ENCODE measurements at regions not wholly inside any gene's neighbourhood (a gene's known extent, or its start where the extent isn't known, plus 50 kb on each side); places are given as distances from the start of the nearest gene placed in this dataset.

DNA sequence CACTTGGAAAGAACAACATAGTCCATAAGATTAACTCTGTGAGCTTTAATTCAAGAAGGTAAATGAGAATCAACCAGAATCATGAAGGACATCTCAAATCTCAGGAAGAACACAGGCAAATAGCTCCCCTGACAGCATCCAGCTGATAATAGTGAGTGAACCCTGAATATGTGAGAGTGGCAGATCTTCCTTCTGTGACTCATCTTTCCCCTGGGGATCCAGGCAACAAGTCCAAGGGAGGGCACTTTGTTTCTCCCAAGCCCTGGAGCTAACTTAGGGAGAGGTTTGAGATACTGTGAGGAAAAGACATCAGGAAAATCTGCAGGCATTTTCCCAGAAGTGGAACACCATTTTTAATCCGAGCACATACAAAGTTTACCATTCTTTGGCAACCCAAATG, 763.9 kb upstream of the MGAT4C start:
- no peak for TF ChIP-seq EZH2 (IDR thresholded peaks at IDR 0.05; ENCODE audit: borderline replicate concordance, low read depth, low read length, severe bottlenecking)
- TF ChIP-seq, protein P1, sequence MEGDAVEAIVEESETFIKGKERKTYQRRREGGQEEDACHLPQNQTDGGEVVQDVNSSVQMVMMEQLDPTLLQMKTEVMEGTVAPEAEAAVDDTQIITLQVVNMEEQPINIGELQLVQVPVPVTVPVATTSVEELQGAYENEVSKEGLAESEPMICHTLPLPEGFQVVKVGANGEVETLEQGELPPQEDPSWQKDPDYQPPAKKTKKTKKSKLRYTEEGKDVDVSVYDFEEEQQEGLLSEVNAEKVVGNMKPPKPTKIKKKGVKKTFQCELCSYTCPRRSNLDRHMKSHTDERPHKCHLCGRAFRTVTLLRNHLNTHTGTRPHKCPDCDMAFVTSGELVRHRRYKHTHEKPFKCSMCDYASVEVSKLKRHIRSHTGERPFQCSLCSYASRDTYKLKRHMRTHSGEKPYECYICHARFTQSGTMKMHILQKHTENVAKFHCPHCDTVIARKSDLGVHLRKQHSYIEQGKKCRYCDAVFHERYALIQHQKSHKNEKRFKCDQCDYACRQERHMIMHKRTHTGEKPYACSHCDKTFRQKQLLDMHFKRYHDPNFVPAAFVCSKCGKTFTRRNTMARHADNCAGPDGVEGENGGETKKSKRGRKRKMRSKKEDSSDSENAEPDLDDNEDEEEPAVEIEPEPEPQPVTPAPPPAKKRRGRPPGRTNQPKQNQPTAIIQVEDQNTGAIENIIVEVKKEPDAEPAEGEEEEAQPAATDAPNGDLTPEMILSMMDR (IDR thresholded peaks at IDR 0.05; ENCODE audit: extremely low read depth in 1 of 2, insufficient read depth in 1 of 2, low read depth in 1 of 2, low read length in 2 of 2): no peak
- no peak for TF ChIP-seq JUN (IDR thresholded peaks at IDR 0.05; ENCODE audit: borderline replicate concordance, insufficient read depth, insufficient read length, low read depth)
- TF ChIP-seq POLR2AphosphoS5 (IDR thresholded peaks at IDR 0.05; ENCODE audit: insufficient read depth, low read depth, low read length): no peak
- TF ChIP-seq POLR2A (IDR thresholded peaks at IDR 0.05; ENCODE audit: low read depth, low read length): no peak
- TF ChIP-seq, protein P2, sequence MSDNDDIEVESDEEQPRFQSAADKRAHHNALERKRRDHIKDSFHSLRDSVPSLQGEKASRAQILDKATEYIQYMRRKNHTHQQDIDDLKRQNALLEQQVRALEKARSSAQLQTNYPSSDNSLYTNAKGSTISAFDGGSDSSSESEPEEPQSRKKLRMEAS (IDR thresholded peaks at IDR 0.05; ENCODE audit: insufficient read depth, insufficient read length): no peak

Data from endothelial cell of umbilical vein (primary cell).